ENCODE measurements at regions not wholly inside any gene's neighbourhood (a gene's known extent, or its start where the extent isn't known, plus 50 kb on each side); places are given as distances from the start of the nearest gene placed in this dataset.

DNA sequence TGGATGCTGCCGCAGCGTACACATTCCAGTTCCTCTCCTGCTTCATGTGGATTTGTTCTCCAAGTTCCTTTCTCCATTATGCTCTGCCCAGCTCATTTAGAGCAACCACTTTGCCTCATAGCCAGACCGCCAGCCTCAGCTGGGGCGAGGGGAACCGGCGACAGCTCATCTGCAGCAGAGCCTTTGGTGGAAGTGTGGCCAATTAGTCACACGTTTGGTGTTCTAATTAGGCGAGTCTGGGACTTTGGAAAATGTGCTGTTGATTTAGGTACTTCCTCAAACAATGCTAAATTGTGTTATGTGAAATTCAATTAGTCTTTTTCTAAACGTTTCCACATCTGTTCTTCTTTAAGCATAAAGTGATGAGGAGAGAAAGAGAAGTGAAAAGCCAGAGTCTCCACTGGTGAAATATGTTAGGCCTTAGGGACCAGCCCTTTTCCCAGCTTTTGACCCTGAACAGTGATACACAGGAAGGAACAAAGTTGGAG lies 217.9 kb downstream of the TBX18 start:
- Histone ChIP-seq H3K4me3 (no peak overlapping the region), H3K9me3 (no peaks in the 10 kb centered on the region), H3K27ac (no peak overlapping the region), H3K4me1 (no peaks in the 10 kb centered on the region), H3K27me3 (no peaks in the 10 kb centered on the region), H3K36me3 (no peaks in the 10 kb centered on the region)
- DNase-seq (ENCODE audit: extremely low spot score in 2 of 2), result no peak
- TF ChIP-seq, protein P1, sequence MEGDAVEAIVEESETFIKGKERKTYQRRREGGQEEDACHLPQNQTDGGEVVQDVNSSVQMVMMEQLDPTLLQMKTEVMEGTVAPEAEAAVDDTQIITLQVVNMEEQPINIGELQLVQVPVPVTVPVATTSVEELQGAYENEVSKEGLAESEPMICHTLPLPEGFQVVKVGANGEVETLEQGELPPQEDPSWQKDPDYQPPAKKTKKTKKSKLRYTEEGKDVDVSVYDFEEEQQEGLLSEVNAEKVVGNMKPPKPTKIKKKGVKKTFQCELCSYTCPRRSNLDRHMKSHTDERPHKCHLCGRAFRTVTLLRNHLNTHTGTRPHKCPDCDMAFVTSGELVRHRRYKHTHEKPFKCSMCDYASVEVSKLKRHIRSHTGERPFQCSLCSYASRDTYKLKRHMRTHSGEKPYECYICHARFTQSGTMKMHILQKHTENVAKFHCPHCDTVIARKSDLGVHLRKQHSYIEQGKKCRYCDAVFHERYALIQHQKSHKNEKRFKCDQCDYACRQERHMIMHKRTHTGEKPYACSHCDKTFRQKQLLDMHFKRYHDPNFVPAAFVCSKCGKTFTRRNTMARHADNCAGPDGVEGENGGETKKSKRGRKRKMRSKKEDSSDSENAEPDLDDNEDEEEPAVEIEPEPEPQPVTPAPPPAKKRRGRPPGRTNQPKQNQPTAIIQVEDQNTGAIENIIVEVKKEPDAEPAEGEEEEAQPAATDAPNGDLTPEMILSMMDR (IDR thresholded peaks at IDR 0.05), result no peak
- TF ChIP-seq POLR2AphosphoS5 (IDR thresholded peaks at IDR 0.05; ENCODE audit: insufficient read depth in 1 of 2, low read depth in 1 of 2), result no peak
- TF ChIP-seq POLR2A (IDR thresholded peaks at IDR 0.05), result no peak
- intact Hi-C loops (cut with DNase I), result no loop called here

DNA sequence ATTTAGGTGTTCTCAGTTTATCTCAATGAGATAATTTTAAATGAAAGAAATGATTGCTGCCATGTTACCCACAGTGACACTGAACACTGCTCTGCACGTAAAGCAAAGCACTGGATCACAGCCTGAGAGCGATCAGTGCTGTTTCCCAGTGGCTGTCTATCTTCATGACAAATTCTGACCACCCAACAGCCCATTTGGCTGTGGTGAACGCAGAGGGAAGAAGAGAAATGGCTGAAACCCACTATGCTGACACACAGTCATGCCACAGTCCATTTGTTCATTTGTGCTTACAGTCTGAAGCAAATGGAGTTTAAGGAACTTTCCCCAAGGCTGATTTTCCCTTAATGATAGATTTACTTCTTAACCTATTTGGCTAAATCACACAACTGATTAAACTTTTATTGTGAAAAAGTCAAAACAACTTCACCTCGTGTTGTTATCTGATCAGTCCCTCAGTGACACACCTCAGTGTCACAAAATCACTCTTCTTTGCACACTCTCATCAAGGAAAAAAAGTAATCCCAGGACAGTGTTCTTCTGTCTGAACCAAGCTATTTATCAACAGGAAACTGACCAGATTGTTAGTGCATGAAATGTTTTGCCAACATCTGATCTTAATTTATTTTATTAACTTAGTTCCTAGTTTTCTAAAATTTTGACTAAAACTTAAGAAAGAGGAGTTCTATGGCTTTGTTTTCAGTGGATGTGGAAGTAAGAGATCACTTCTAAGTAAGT lies 225.1 kb downstream of the TBX18 start:
- Histone ChIP-seq H3K36me3 (no peaks in the 10 kb centered on the region), H3K4me3 (no peak overlapping the region), H3K4me1 (no peaks in the 10 kb centered on the region), H3K27ac (no peak overlapping the region), H3K9me3 (no peaks in the 10 kb centered on the region), H3K27me3 (no peaks in the 10 kb centered on the region)
- no peak for DNase-seq (ENCODE audit: extremely low spot score in 2 of 2)
- intact Hi-C loops (cut with DNase I), result no loop called here
- TF ChIP-seq POLR2A (IDR thresholded peaks at IDR 0.05) (no peak), POLR2AphosphoS5 (IDR thresholded peaks at IDR 0.05; ENCODE audit: insufficient read depth in 1 of 2, low read depth in 1 of 2) (no peak)
- TF ChIP-seq, protein P1 (IDR thresholded peaks at IDR 0.05), result no peak

DNA sequence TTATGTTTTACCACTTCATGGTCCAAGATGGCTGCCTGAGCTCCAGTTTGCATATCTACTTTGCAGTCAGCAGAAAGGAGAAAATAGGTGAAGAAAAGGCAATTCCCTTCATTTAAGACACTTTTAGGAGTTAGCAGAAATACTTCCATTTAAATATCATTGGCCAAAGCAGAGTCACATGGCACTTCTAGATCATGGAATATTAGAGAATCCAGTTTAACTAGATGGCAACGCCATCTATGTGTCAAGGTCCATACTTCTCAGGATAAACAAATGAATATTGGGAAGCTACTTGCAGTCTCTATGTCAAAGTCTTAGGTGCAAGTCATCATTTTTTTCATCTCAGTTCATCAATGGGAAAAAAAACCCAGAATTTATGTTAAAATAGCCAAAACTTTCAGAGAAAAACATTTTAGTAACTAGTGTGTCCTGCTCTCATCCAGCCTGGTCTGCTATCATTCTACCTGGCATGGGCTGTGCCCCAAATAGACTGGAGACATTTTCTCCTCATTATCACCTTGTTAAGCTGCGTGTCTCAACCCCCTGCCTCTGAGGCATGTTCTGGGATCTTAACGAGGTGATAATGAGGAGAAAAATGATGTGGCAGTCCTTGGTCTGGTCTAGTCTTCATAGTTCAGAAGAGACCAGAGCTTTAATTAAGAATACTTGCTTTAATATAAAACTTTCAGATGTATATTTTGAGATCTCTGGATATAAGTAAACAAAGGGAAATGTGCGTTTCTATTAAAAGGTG lies 227.3 kb downstream of the TBX18 start:
- H3K36me3 ChIP-seq, result no peaks in the 10 kb centered on the region
- H3K4me3 ChIP-seq, result no peak overlapping the region
- H3K27ac ChIP-seq, result no peak overlapping the region
- no peaks in the 10 kb centered on the region for H3K27me3 ChIP-seq
- no peak for DNase-seq (ENCODE audit: extremely low spot score in 2 of 2)
- no peaks in the 10 kb centered on the region for H3K4me1 ChIP-seq
- no peak for TF ChIP-seq POLR2AphosphoS5 (IDR thresholded peaks at IDR 0.05; ENCODE audit: insufficient read depth in 1 of 2, low read depth in 1 of 2)
- intact Hi-C loops (cut with DNase I), result no loop called here
- no peaks in the 10 kb centered on the region for H3K9me3 ChIP-seq

DNA sequence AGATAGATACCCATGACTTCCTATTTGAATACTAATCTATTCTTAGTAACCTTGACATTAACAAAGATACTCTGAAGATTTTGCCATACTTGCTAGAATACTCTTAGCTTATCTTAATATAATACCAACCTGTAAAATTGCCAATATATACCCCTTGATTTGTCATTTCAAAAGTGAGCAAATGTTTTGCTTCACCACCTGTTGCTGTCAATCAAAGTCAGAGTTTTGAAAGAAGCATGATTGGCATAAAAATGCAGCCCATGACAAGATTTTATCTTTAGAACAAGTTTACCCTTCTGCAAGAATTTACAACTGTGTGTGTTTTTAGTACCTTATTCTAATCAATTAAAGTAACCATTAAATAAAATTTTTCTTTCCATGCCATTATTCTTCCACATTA lies 236.2 kb downstream of the TBX18 start:
- intact Hi-C loops (cut with DNase I), result no loop called here

DNA sequence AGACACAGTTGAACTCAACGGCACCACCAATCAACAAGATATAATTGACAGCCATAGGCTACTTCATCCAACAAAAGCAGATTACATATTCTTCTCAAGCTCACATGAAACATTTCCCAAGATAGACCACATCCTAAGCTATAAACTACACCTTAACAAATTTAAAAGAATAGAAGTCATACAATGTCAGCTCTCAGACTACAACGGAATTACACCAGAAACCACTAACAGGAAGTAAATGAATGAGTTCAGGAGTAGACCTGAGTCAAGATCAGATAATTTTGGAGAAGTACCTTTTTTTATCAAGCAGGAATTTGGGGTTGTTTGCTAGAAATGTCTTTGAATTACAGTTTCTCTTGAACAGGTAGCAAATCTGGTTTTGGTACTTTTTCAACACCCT lies 237.8 kb downstream of the TBX18 start:
- no peaks in the 10 kb centered on the region for H3K9me3 ChIP-seq
- H3K36me3 ChIP-seq, result no peaks in the 10 kb centered on the region
- H3K27ac ChIP-seq, result no peak overlapping the region
- no peak for DNase-seq (ENCODE audit: extremely low spot score in 2 of 2)
- no peaks in the 10 kb centered on the region for H3K4me1 ChIP-seq
- no peak overlapping the region for H3K4me3 ChIP-seq
- intact Hi-C loops (cut with DNase I), result no loop called here
- no peak for TF ChIP-seq POLR2A (IDR thresholded peaks at IDR 0.05)
- TF ChIP-seq POLR2AphosphoS5 (IDR thresholded peaks at IDR 0.05; ENCODE audit: insufficient read depth in 1 of 2, low read depth in 1 of 2), result no peak
- TF ChIP-seq, protein P1 (IDR thresholded peaks at IDR 0.05), result no peak
- no peaks in the 10 kb centered on the region for H3K27me3 ChIP-seq

More for the DNA sequence above, 236.2 kb downstream of the TBX18 start:
- TF ChIP-seq POLR2A (IDR thresholded peaks at IDR 0.05) (no peak), POLR2AphosphoS5 (IDR thresholded peaks at IDR 0.05; ENCODE audit: insufficient read depth in 1 of 2, low read depth in 1 of 2) (no peak)
- TF ChIP-seq, protein P1 (IDR thresholded peaks at IDR 0.05), result no peak
- Histone ChIP-seq H3K27me3 (no peaks in the 10 kb centered on the region), H3K27ac (no peak overlapping the region), H3K4me1 (no peaks in the 10 kb centered on the region), H3K9me3 (no peaks in the 10 kb centered on the region), H3K36me3 (no peaks in the 10 kb centered on the region), H3K4me3 (no peak overlapping the region)
- DNase-seq (ENCODE audit: extremely low spot score in 2 of 2), result no peak
